ENCODE measurements at regions not wholly inside any gene's neighbourhood (a gene's known extent, or its start where the extent isn't known, plus 50 kb on each side); places are given as distances from the start of the nearest gene placed in this dataset.

- no peak overlapping the region for H3K9ac ChIP-seq (ENCODE audit: extremely low read depth, low read length, poor library complexity, severe bottlenecking)
- no peaks in the 10 kb centered on the region for H3K36me3 Mint-ChIP-seq (ENCODE audit: low read depth)
- no peaks in the 10 kb centered on the region for H3K36me3 ChIP-seq (ENCODE audit: control insufficient read depth, insufficient read depth, low read length)
- H3K9me3 Mint-ChIP-seq: peaks cover 4% of the 10 kb centered on the region
- 79 to 88% methylated on average over 7 of the region's 7 CpGs for WGBS, 2 experiments (ENCODE audit: insufficient coverage in 1 of 2, insufficient read length in 1 of 2)
- H3K4me1 ChIP-seq (ENCODE audit: control insufficient read depth, insufficient read depth, low read length): peaks cover 4% of the 10 kb centered on the region
- no peaks in the 10 kb centered on the region for H3K27me3 Mint-ChIP-seq (ENCODE audit: insufficient read depth)
- no peaks in the 10 kb centered on the region for H3K9me3 ChIP-seq (ENCODE audit: control insufficient read depth, low read length)
- peak; percentile 38 for TF ChIP-seq CTCF (conservative IDR thresholded peaks at IDR 0.05)
- peak; percentile 55 for DNase-seq
- H3K27ac Mint-ChIP-seq: no peak overlapping the region
- H3K4me3 ChIP-seq (ENCODE audit: low read length): no peak overlapping the region
- no peak overlapping the region for H3K27ac ChIP-seq (ENCODE audit: low read depth, low read length)
- no peaks in the 10 kb centered on the region for H3K27me3 ChIP-seq (ENCODE audit: control insufficient read depth, insufficient read depth, low read length, poor library complexity, severe bottlenecking)
- no peak overlapping the region for H3K4me3 Mint-ChIP-seq
- peaks cover 16% of the 10 kb centered on the region for H3K4me1 Mint-ChIP-seq
Observed at GRCh38 chr3:41075975-41076374, 123.3 kb upstream of the CTNNB1 start.

- no peak overlapping the region for H3K4me3 Mint-ChIP-seq
- Histone ChIP-seq H3K4me3 (ENCODE audit: low read length) (no peak overlapping the region), H3K27me3 (ENCODE audit: control insufficient read depth, insufficient read depth, low read length, poor library complexity, severe bottlenecking) (no peaks in the 10 kb centered on the region), H3K27ac (ENCODE audit: low read depth, low read length) (no peak overlapping the region), H3K9ac (ENCODE audit: extremely low read depth, low read length, poor library complexity, severe bottlenecking) (no peak overlapping the region), H3K4me1 (ENCODE audit: control insufficient read depth, insufficient read depth, low read length) (peaks cover 4% of the 10 kb centered on the region), H3K9me3 (ENCODE audit: control insufficient read depth, low read length) (no peaks in the 10 kb centered on the region), H3K36me3 (ENCODE audit: control insufficient read depth, insufficient read depth, low read length) (no peaks in the 10 kb centered on the region)
- peaks cover 4% of the 10 kb centered on the region for H3K9me3 Mint-ChIP-seq
- TF ChIP-seq CTCF (conservative IDR thresholded peaks at IDR 0.05): no peak
- no peaks in the 10 kb centered on the region for H3K27me3 Mint-ChIP-seq (ENCODE audit: insufficient read depth)
- peaks cover 16% of the 10 kb centered on the region for H3K4me1 Mint-ChIP-seq
- H3K27ac Mint-ChIP-seq: no peak overlapping the region
- DNase-seq: peak; percentile 28
- no peaks in the 10 kb centered on the region for H3K36me3 Mint-ChIP-seq (ENCODE audit: low read depth)
Observed at GRCh38 chr3:41076399-41076798, 122.9 kb upstream of the CTNNB1 start.

DNA sequence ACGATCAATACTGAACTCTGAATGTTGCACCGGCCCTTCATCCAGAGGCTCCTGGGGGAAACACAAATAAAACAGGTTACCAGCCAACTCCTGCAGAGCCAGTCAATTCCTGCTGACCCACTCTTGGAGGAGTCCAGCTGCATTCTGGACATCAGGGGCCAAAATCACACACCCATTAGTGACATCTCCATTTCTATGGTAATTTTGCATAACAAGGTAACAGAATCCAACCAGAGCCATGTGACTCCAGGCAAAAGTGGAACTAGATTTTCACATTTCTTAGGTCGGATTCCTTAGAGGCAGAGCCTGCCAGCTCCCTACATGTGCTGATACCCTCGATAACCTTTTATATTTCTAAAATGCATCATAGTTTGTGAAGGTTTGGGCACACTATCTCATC is 119.2 kb upstream of the CTNNB1 start:
- 79 to 93% methylated on average over 3 to 4 of the region's 4 CpGs for WGBS, 2 experiments (ENCODE audit: insufficient coverage in 1 of 2, insufficient read length in 1 of 2)
- H3K27me3 Mint-ChIP-seq (ENCODE audit: insufficient read depth): no peaks in the 10 kb centered on the region
- peaks cover 22% of the 10 kb centered on the region for H3K4me1 Mint-ChIP-seq
- no peak for TF ChIP-seq CTCF (conservative IDR thresholded peaks at IDR 0.05)
- no peaks in the 10 kb centered on the region for H3K36me3 ChIP-seq (ENCODE audit: control insufficient read depth, insufficient read depth, low read length)
- no peaks in the 10 kb centered on the region for H3K36me3 Mint-ChIP-seq (ENCODE audit: low read depth)
- H3K27ac Mint-ChIP-seq: no peak overlapping the region
- no peak overlapping the region for H3K27ac ChIP-seq (ENCODE audit: low read depth, low read length)
- DNase-seq: peak; percentile 32
- no peak overlapping the region for H3K4me3 ChIP-seq (ENCODE audit: low read length)
- no peaks in the 10 kb centered on the region for H3K9me3 Mint-ChIP-seq
- no peak overlapping the region for H3K4me3 Mint-ChIP-seq
- H3K27me3 ChIP-seq (ENCODE audit: control insufficient read depth, insufficient read depth, low read length, poor library complexity, severe bottlenecking): no peaks in the 10 kb centered on the region
- no peak overlapping the region for H3K9ac ChIP-seq (ENCODE audit: extremely low read depth, low read length, poor library complexity, severe bottlenecking)
- H3K9me3 ChIP-seq (ENCODE audit: control insufficient read depth, low read length): no peaks in the 10 kb centered on the region
- peaks cover 4% of the 10 kb centered on the region for H3K4me1 ChIP-seq (ENCODE audit: control insufficient read depth, insufficient read depth, low read length)

All from endodermal cell (in vitro differentiated cells).